SK-N-MC (cell line): ENCODE measurements at regions not wholly inside any gene's neighbourhood (a gene's known extent, or its start where the extent isn't known, plus 50 kb on each side); places are given as distances from the start of the nearest gene placed in this dataset.

Experiments
- EZH2 ChIP-seq: fragments of 200-600 bp; sonication (generic); IDR thresholded peaks from one replicate; pipeline ENCODE4 v1.6.1; 2017; ENCODE audit warnings: antibody characterized with exemption
- FOXP2 ChIP-seq: optimal IDR thresholded peaks from 2 replicates; pipeline ENCODE3; 2011; ENCODE audit warnings: mild to moderate bottlenecking, moderate library complexity; ENCODE audit not compliant: insufficient read depth; ENCODE audit errors: extremely low read length, control extremely low read depth
- POLR2AphosphoS5 ChIP-seq: IDR thresholded peaks from 2 replicates; pipeline ENCODE4 v1.6.1; 2012; ENCODE audit warnings: mild to moderate bottlenecking, low read depth, low read length, borderline replicate concordance

- TF ChIP-seq EZH2 (no peak), POLR2AphosphoS5 (no peak), FOXP2 (no peak)
Observed at GRCh38 chr3:117916839-117917238, 1117.8 kb downstream of the IGSF11 start.
